Panc1 (cell line): ENCODE measurements at regions not wholly inside any gene's neighbourhood (a gene's known extent, or its start where the extent isn't known, plus 50 kb on each side); places are given as distances from the start of the nearest gene placed in this dataset.

Experiments
- CTCF ChIP-seq: fragments of 450-650 bp; IDR thresholded peaks from 2 replicates; pipeline ENCODE4 v1.5.1; 2017; ENCODE audit warnings: mild to moderate bottlenecking
- POLR2AphosphoS5 ChIP-seq: IDR thresholded peaks from 2 replicates; pipeline ENCODE4 v1.6.1; 2012; ENCODE audit warnings: mild to moderate bottlenecking, low read depth, low read length, moderate library complexity
- SIN3A ChIP-seq: IDR thresholded peaks from 2 replicates; pipeline ENCODE4 v1.6.1; 2012; ENCODE audit warnings: low read depth, mild to moderate bottlenecking, low read length, moderate library complexity, borderline replicate concordance; ENCODE audit not compliant: insufficient read depth
- TF ChIP-seq, protein P1 (sequence below), 2 experiments: IDR thresholded peaks; 2 replicates each; pipeline ENCODE4 v1.6.1; 2011 to 2012; ENCODE audit warnings: low read depth in 2 of 2, control low read depth in 1 of 2, low read length in 1 of 2, mild to moderate bottlenecking in 1 of 2, moderate library complexity in 1 of 2; ENCODE audit not compliant: insufficient read depth in 1 of 2

DNA sequence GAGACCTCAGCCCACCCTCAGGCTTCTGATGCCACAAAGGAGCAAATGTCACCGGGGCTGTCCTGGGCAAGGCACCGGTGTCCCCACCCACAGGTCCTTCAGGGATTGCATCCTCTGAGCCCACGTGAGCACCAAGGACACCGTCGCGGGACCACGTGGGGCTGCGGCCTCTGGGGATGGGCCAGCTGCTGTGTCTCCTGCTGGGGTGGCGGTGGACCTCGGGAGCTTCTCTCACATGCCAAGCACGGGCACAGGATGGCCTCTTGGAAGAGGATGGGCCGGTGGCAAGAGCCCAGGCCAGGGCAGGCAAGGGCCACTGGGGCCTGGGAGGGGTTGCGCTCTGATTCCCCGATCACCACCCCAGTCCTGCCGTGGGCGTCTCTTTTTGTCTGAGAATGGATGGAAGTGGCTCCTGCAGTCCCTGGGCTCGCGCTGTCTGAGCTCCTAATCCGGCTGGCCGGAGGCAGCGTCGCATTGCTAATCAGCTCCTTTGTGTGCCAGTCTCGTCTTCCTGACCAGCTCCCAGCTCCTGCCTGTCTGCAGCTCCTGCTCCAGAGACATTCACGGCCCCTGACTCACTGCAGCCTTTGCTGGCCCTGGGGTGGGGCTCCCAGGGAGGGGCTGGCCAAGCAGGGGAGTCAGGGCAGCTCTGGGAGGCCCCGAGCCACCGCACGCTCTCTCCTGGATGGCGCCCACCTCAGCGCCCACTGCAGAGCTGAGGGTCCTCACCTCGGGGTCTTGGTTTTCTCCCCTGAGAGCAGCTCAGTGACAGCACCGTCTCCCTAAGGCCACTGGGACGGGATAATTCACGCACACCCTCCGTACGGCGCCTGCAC lies 146.7 kb downstream of the CTTN start:
- no peak for TF ChIP-seq CTCF
- TF ChIP-seq POLR2AphosphoS5: no peak
- TF ChIP-seq, protein P1, sequence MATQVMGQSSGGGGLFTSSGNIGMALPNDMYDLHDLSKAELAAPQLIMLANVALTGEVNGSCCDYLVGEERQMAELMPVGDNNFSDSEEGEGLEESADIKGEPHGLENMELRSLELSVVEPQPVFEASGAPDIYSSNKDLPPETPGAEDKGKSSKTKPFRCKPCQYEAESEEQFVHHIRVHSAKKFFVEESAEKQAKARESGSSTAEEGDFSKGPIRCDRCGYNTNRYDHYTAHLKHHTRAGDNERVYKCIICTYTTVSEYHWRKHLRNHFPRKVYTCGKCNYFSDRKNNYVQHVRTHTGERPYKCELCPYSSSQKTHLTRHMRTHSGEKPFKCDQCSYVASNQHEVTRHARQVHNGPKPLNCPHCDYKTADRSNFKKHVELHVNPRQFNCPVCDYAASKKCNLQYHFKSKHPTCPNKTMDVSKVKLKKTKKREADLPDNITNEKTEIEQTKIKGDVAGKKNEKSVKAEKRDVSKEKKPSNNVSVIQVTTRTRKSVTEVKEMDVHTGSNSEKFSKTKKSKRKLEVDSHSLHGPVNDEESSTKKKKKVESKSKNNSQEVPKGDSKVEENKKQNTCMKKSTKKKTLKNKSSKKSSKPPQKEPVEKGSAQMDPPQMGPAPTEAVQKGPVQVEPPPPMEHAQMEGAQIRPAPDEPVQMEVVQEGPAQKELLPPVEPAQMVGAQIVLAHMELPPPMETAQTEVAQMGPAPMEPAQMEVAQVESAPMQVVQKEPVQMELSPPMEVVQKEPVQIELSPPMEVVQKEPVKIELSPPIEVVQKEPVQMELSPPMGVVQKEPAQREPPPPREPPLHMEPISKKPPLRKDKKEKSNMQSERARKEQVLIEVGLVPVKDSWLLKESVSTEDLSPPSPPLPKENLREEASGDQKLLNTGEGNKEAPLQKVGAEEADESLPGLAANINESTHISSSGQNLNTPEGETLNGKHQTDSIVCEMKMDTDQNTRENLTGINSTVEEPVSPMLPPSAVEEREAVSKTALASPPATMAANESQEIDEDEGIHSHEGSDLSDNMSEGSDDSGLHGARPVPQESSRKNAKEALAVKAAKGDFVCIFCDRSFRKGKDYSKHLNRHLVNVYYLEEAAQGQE (IDR thresholded peaks at IDR 0.05; ENCODE audit: insufficient read depth in 1 of 2, low read depth in 2 of 2, low read length in 1 of 2): no peak
- no peak for TF ChIP-seq SIN3A
